Astrocyte of the cerebellum (primary cell): ENCODE measurements at regions not wholly inside any gene's neighbourhood (a gene's known extent, or its start where the extent isn't known, plus 50 kb on each side); places are given as distances from the start of the nearest gene placed in this dataset.

ENCODE experiments used
- DNase-seq: peaks from one replicate; pipeline ENCODE4 v3.0.0-alpha.2; 2011; ENCODE audit warnings: low read depth
- H3K4me3 ChIP-seq: 2 replicates; pipeline ENCODE4 v1.5.1; 2011; ENCODE audit warnings: mild to moderate bottlenecking, low read depth, low read length, moderate library complexity
- in situ Hi-C: cut with HindIII; loops from 2 replicates; pipeline ENCODE4 v1.10.0; 2017; ENCODE audit warnings: low sequenced_read_pairs
- TF ChIP-seq, protein P1 (sequence below): IDR thresholded peaks from 2 replicates; pipeline ENCODE4 v1.5.1; 2012; ENCODE audit warnings: low read length, low read depth, moderate library complexity, mild to moderate bottlenecking; ENCODE audit errors: missing control alignments

GRCh38 chr2:41504532-41504931 is 543.3 kb upstream of the PKDCC start:
- DNase-seq, result no peak
- in situ Hi-C loops, result no loop called here
- TF ChIP-seq, protein P1, sequence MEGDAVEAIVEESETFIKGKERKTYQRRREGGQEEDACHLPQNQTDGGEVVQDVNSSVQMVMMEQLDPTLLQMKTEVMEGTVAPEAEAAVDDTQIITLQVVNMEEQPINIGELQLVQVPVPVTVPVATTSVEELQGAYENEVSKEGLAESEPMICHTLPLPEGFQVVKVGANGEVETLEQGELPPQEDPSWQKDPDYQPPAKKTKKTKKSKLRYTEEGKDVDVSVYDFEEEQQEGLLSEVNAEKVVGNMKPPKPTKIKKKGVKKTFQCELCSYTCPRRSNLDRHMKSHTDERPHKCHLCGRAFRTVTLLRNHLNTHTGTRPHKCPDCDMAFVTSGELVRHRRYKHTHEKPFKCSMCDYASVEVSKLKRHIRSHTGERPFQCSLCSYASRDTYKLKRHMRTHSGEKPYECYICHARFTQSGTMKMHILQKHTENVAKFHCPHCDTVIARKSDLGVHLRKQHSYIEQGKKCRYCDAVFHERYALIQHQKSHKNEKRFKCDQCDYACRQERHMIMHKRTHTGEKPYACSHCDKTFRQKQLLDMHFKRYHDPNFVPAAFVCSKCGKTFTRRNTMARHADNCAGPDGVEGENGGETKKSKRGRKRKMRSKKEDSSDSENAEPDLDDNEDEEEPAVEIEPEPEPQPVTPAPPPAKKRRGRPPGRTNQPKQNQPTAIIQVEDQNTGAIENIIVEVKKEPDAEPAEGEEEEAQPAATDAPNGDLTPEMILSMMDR, result no peak
- no peak overlapping the region for H3K4me3 ChIP-seq

DNA sequence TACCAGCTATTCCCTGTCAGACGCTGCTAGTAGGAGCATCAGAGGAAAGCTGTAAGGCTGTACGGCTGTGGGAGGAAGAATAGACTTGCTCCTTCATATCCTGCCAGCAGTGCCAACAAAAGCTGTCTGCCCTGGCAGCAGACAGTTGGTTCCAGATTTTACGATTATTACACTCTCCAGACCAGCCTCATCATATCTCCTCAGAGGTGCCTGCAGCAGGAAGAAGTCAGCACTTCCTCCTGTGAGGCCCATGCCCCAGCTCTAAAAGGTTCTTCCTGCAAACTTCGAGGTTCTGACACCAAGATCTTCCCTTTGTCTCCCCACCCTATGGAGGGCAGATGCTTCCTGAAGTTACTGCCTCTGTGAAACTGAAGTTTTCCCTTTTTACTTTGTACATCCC is 537.7 kb upstream of the PKDCC start:
- in situ Hi-C loops, result no loop called here
- DNase-seq, result no peak
- no peak overlapping the region for H3K4me3 ChIP-seq
- TF ChIP-seq, protein P1, result no peak

DNA sequence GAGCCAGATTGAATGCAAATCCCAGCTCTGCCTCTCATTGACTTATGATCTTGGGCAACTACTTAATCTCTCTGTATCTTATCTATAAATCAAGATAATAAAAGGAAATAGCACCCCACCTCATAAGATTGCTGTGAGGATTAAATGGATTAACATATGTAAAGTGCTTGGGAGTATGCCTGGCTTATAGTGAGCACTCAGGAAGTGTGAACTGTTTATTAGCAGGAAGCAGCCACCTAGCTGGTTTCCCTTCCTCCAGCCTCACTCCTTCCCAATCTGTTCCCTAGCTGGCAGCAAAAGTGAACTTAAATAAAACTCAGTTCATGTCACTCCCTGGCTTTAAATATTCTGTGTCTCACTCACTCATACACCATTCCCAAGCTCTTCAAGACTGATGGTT is 526.6 kb upstream of the PKDCC start:
- TF ChIP-seq, protein P1, result no peak
- no peak for DNase-seq
- in situ Hi-C loops, result no loop called here
- H3K4me3 ChIP-seq, result no peak overlapping the region

DNA sequence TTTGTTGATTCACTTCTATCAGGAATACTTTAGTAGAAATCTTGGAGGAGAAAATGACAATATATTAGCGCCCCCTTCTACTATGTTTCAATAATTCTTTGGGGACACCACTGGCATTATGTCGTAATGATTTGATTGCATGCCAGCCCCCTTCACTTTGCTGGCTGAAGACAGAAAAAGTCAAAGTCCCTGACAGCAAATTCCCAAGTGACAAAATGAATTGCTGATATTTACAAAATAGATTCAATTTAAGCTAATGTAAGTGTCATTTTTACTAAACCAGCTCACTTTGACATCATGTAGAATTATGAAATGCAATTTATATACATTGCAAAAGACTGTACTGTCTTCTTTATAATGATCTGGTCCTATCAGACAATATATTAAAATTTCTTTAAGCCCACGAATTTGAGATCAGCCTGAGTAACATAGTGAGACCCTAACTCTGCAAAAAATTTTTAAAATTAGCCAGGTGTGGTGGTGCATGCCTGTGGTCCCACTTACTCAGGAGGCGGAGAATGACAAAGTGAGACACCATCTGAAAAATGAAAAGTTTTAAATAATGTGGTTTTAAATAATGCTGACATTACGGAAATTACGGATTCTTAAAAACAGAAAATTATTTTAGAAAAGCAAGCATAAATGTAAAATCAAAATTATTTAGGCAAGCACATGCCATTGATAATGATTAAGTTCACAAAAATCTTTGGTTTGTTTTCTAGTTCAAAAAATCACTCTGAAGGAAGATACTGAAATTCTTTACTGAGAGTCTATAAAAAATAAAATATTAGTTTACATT is 520.1 kb upstream of the PKDCC start:
- in situ Hi-C loops, result no loop called here
- TF ChIP-seq, protein P1, result no peak
- DNase-seq, result no peak
- no peak overlapping the region for H3K4me3 ChIP-seq

DNA sequence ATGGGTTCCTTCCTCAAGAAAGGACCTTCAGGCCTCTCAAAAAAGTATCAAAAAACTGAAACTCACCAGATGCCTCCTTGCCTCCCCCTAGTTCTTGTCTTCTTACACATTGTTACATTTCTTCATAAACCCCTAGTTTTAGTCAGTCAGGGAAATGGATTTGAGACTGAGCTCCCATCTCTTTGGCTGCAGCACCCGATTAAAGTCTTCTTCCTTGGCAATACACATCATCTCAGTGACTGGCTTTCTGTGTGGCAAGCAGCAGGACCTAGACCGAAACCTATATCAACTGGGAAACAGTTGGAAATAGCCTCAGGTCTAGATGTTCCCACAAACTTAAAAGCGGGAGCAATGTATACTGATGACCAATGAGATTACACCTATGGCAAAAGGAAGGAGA is 512.2 kb upstream of the PKDCC start:
- DNase-seq, result no peak
- in situ Hi-C loops, result no loop called here
- TF ChIP-seq, protein P1, result no peak

GRCh38 chr2:41540272-41540998 is 507.4 kb upstream of the PKDCC start:
- in situ Hi-C loops, result no loop called here
- no peak overlapping the region for H3K4me3 ChIP-seq
- DNase-seq, result no peak
- TF ChIP-seq, protein P1, result no peak

More for the DNA sequence above, 512.2 kb upstream of the PKDCC start:
- no peak overlapping the region for H3K4me3 ChIP-seq
